ENCODE measurements at regions not wholly inside any gene's neighbourhood (a gene's known extent, or its start where the extent isn't known, plus 50 kb on each side); places are given as distances from the start of the nearest gene placed in this dataset.
"Not testable (repeated sequence)": the region's sequence is repeated elsewhere in the genome, so short reads cannot be mapped to it uniquely, and the experiment has no call there.

DNA sequence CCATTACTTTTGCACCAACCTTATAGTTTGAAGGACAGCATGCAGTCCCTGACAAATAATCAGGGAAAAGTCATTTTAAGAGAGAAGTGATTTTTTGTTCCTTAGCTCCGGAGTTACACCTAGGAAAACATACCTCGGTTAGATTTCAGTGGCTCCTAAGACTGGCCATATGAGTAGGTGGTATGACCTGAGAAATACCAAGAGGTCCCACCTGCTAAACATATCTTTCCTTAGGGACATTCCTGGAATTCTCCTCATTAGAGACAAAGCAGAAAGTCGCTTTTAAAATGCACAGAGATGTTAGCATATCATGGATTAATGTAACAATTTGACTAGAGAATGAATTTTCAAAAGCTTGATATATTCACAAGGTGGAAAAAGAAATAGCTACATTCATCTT, 84.2 kb upstream of the RNPC3 start:
- Histone ChIP-seq H3K79me2 (ENCODE audit: low read length) (no peaks in the 10 kb centered on the region), H4K20me1 (ENCODE audit: insufficient read depth, low read depth, low read length) (no peaks in the 10 kb centered on the region), H3K9me3 (ENCODE audit: low read length) (no peaks in the 10 kb centered on the region), H3K4me2 (ENCODE audit: low read depth, low read length, poor library complexity, severe bottlenecking) (no peak overlapping the region), H3K4me1 (ENCODE audit: low read length) (no peaks in the 10 kb centered on the region), H3K9me2 (replicated peaks; ENCODE audit: insufficient read depth, low read length) (no peaks in the 10 kb centered on the region), H2AFZ (ENCODE audit: low read length) (no peak overlapping the region), H3K9ac (ENCODE audit: low read length) (no peak overlapping the region), H3K36me3 (ENCODE audit: insufficient read depth, low read length) (no peaks in the 10 kb centered on the region), H3K27me3 (ENCODE audit: low read length) (no peaks in the 10 kb centered on the region), H3K27ac (ENCODE audit: low read length) (no peak overlapping the region), H3K4me3 (ENCODE audit: low read length) (no peak overlapping the region)
- no peak for DNase-seq

DNA sequence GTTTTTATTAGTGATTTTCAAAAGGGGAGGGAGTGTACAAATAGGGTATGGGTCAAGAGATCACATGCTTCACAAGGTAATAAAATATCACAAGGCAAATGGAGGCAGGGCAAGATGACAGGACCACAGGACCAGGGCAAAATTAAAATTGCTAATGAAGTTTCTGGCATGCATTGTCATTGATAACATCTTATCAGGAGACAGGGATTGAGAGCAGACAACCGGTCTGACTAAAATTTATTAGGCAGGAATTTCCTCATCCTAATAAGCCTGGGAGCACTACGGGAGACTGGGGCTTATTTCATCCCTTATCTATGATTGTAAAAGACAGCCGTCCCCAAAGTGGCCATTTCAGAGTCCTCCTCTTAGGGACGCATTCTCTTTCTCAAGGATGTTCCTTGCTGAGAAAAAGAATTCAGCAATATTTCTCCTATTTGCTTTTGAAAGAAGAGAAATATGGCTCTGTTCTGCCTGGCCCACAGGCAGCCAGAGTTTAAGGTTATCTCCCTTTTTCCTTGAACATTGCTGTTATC, 88.9 kb upstream of the RNPC3 start:
- H3K79me2 ChIP-seq (ENCODE audit: low read length); H3K9ac ChIP-seq (ENCODE audit: low read length); H3K27me3 ChIP-seq (ENCODE audit: low read length); H3K4me3 ChIP-seq (ENCODE audit: low read length); H3K9me3 ChIP-seq (ENCODE audit: low read length); H3K36me3 ChIP-seq (ENCODE audit: insufficient read depth, low read length); H2AFZ ChIP-seq (ENCODE audit: low read length); H3K4me1 ChIP-seq (ENCODE audit: low read length); H3K4me2 ChIP-seq (ENCODE audit: low read depth, low read length, poor library complexity, severe bottlenecking); H3K9me2 ChIP-seq (replicated peaks; ENCODE audit: insufficient read depth, low read length); DNase-seq; H3K27ac ChIP-seq (ENCODE audit: low read length); H4K20me1 ChIP-seq (ENCODE audit: insufficient read depth, low read depth, low read length): not testable (repeated sequence)

DNA sequence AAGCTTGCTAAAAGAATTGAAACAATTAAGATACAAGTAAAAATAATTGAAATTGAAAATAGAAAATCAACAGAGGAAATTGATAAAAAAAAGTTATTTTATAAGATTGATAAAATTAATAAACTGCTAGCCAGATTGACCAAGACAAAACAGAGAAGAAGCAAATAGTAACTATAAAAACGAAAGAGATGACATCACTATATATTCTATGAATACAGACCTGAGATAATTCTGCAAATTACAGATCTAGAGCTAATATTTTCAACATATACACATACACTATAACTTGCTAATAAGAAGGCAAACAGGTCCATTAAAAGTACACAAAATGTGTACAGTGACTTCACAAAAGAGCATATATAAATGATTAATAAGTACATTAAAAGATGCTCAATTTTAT, 90.1 kb upstream of the RNPC3 start:
- Histone ChIP-seq H3K4me3 (ENCODE audit: low read length) (no peak overlapping the region), H3K4me1 (ENCODE audit: low read length) (no peaks in the 10 kb centered on the region), H3K4me2 (ENCODE audit: low read depth, low read length, poor library complexity, severe bottlenecking) (no peak overlapping the region)

DNA sequence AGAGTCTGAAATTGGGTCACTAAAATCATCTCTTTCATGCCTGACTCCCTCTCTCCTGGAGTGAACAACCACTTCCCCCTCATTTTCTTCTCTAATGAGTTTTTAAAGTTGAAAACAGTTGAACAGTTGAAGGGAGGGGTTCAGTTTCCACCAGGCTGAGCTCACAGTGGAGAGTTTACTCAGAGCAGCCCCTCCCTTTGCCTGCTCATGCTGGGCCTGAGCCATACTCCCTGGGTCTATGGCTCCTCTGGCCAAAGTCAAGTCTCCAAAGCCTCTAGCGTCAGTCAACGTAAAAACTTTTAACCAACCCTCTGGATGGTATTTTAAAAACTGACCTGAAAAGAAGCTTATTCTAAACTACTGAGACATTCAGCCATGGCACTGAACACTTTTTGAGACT, 100.8 kb upstream of the RNPC3 start:
- no peaks in the 10 kb centered on the region for H4K20me1 ChIP-seq (ENCODE audit: insufficient read depth, low read depth, low read length)
- no peaks in the 10 kb centered on the region for H3K4me1 ChIP-seq (ENCODE audit: low read length)
- no peaks in the 10 kb centered on the region for H3K36me3 ChIP-seq (ENCODE audit: insufficient read depth, low read length)
- H3K27ac ChIP-seq (ENCODE audit: low read length): no peak overlapping the region
- no peak overlapping the region for H3K9ac ChIP-seq (ENCODE audit: low read length)
- H3K9me3 ChIP-seq (ENCODE audit: low read length): no peaks in the 10 kb centered on the region
- H3K4me3 ChIP-seq (ENCODE audit: low read length): no peak overlapping the region
- H3K27me3 ChIP-seq (ENCODE audit: low read length): no peaks in the 10 kb centered on the region
- H2AFZ ChIP-seq (ENCODE audit: low read length): no peak overlapping the region
- H3K4me2 ChIP-seq (ENCODE audit: low read depth, low read length, poor library complexity, severe bottlenecking): no peak overlapping the region
- no peak for DNase-seq
- H3K79me2 ChIP-seq (ENCODE audit: low read length): no peaks in the 10 kb centered on the region
- H3K9me2 ChIP-seq (replicated peaks; ENCODE audit: insufficient read depth, low read length): no peaks in the 10 kb centered on the region

More for the DNA sequence above, 90.1 kb upstream of the RNPC3 start:
- no peaks in the 10 kb centered on the region for H3K36me3 ChIP-seq (ENCODE audit: insufficient read depth, low read length)
- no peak for DNase-seq
- H3K9ac ChIP-seq (ENCODE audit: low read length): no peak overlapping the region
- no peaks in the 10 kb centered on the region for H4K20me1 ChIP-seq (ENCODE audit: insufficient read depth, low read depth, low read length)
- H3K27ac ChIP-seq (ENCODE audit: low read length): no peak overlapping the region
- H3K79me2 ChIP-seq (ENCODE audit: low read length): no peaks in the 10 kb centered on the region
- no peaks in the 10 kb centered on the region for H3K9me2 ChIP-seq (replicated peaks; ENCODE audit: insufficient read depth, low read length)
- no peak overlapping the region for H2AFZ ChIP-seq (ENCODE audit: low read length)
- no peaks in the 10 kb centered on the region for H3K9me3 ChIP-seq (ENCODE audit: low read length)
- H3K27me3 ChIP-seq (ENCODE audit: low read length): no peaks in the 10 kb centered on the region

DNA sequence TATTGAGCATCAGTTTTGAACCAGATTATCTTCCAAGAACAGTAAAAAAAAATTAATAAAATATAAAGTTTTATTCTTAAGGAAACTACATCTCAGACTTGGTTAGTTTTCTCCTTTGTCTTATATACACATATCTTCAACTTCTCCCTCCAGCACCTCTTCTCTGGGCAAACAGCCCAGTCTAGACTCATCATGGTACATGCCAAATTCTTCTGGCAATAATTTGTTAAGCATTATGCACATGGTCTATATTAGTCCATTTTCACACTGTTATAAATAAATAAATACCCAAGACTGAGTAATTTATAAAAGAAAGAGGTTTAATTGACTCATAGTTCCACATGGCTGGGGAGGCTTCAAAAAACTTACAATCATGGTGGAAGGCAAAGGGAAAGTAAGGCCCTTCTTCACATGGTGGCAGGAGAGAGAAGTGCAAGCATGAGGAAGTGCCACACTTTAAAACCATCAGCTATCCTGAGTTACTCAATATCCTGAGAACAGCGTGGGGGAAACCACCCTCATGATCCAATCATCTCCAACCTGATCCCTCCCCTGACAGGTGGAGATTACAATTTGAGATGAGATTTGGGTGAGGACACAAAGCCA, 108.7 kb upstream of the RNPC3 start:
- H3K79me2 ChIP-seq (ENCODE audit: low read length): no peaks in the 10 kb centered on the region
- no peaks in the 10 kb centered on the region for H3K4me1 ChIP-seq (ENCODE audit: low read length)
- no peaks in the 10 kb centered on the region for H3K27me3 ChIP-seq (ENCODE audit: low read length)
- H3K27ac ChIP-seq (ENCODE audit: low read length): no peak overlapping the region
- no peaks in the 10 kb centered on the region for H3K9me3 ChIP-seq (ENCODE audit: low read length)
- 0 out of 2 replicates have a peak, but pooled peaks cover 4% of the 10 kb centered on the region for H3K9me2 ChIP-seq (replicated peaks; ENCODE audit: insufficient read depth, low read length)
- no peaks in the 10 kb centered on the region for H3K36me3 ChIP-seq (ENCODE audit: insufficient read depth, low read length)
- no peak overlapping the region for H3K4me3 ChIP-seq (ENCODE audit: low read length)
- no peak for DNase-seq
- H3K4me2 ChIP-seq (ENCODE audit: low read depth, low read length, poor library complexity, severe bottlenecking): no peak overlapping the region
- H3K9ac ChIP-seq (ENCODE audit: low read length): no peak overlapping the region
- H2AFZ ChIP-seq (ENCODE audit: low read length): no peak overlapping the region
- no peaks in the 10 kb centered on the region for H4K20me1 ChIP-seq (ENCODE audit: insufficient read depth, low read depth, low read length)

DNA sequence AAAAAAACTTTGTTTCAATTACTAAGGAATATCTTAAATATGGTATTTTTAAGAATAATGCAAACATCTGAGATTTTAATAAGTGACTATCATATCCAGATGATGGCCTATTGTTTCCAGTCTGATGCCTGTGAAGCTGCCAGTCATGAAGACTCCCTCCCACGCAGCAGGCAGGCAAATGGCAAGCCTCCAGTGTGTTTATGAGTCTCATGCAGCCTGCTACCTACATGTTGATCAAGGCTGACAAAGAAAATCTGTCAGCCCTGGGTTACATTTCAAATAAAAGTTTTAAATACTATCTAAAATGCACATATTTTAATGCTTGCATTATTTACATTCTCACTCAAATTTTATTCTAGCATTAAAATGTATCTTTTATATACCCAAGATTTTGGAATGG, 137.6 kb upstream of the RNPC3 start:
- Histone ChIP-seq H3K4me1 (ENCODE audit: low read length) (no peaks in the 10 kb centered on the region), H3K4me2 (ENCODE audit: low read depth, low read length, poor library complexity, severe bottlenecking) (no peak overlapping the region), H3K9me3 (ENCODE audit: low read length) (peaks cover 3% of the 10 kb centered on the region; the same call in 1 of the 2 replicates), H3K36me3 (ENCODE audit: insufficient read depth, low read length) (no peaks in the 10 kb centered on the region), H3K27ac (ENCODE audit: low read length) (no peak overlapping the region), H3K9me2 (replicated peaks; ENCODE audit: insufficient read depth, low read length) (no peaks in the 10 kb centered on the region), H3K79me2 (ENCODE audit: low read length) (no peaks in the 10 kb centered on the region), H3K27me3 (ENCODE audit: low read length) (no peaks in the 10 kb centered on the region), H2AFZ (ENCODE audit: low read length) (no peak overlapping the region), H3K4me3 (ENCODE audit: low read length) (no peak overlapping the region), H4K20me1 (ENCODE audit: insufficient read depth, low read depth, low read length) (no peaks in the 10 kb centered on the region), H3K9ac (ENCODE audit: low read length) (no peak overlapping the region)
- no peak for DNase-seq

DNA sequence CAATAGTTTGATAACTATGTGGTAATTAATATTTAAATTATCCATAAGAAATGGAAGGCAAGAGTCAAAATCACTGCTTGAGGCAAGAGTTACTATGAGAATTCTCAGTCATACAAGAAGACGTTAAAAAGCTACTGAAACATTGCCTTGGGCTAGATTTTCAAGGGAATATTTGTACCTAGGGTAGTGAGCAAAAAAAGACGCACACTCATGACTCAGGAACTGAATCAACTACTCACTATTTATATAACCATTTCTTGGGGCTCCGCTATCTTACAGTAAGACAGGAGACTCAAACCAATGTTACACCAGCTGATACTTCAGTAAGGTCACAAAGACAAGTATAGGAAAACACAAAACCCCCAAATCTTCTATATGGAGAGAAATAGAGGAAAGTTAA, 151.5 kb upstream of the RNPC3 start:
- H3K4me3 ChIP-seq (ENCODE audit: low read length): no peak overlapping the region
- no peaks in the 10 kb centered on the region for H3K36me3 ChIP-seq (ENCODE audit: insufficient read depth, low read length)
- H3K79me2 ChIP-seq (ENCODE audit: low read length): no peaks in the 10 kb centered on the region
- H3K9me3 ChIP-seq (ENCODE audit: low read length): peaks cover 3% of the 10 kb centered on the region; the same call in 1 of the 2 replicates
- no peaks in the 10 kb centered on the region for H3K9me2 ChIP-seq (replicated peaks; ENCODE audit: insufficient read depth, low read length)
- H3K4me2 ChIP-seq (ENCODE audit: low read depth, low read length, poor library complexity, severe bottlenecking): no peak overlapping the region
- H2AFZ ChIP-seq (ENCODE audit: low read length): no peak overlapping the region
- no peaks in the 10 kb centered on the region for H3K4me1 ChIP-seq (ENCODE audit: low read length)
- no peak overlapping the region for H3K9ac ChIP-seq (ENCODE audit: low read length)
- no peak for DNase-seq
- H4K20me1 ChIP-seq (ENCODE audit: insufficient read depth, low read depth, low read length): no peaks in the 10 kb centered on the region
- no peaks in the 10 kb centered on the region for H3K27me3 ChIP-seq (ENCODE audit: low read length)
- H3K27ac ChIP-seq (ENCODE audit: low read length): no peak overlapping the region

DNA sequence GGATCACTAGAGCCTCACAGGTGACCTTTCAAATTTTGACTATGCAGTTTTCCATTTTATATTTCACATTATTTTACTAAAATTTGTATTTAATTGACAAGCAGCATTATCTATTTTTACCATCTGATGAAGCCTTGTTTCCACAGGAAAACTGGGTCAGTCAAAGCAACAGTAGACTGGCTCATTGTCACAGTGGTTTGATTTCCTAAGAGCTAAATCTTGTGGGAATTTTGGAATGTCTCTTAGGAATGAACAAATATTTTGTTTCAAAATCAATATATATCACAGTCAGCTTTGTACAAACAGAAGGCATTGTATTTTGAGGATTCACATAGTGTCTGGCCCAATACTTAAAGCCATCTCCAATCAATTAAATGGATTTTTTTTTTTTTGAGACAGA, 152.6 kb upstream of the RNPC3 start:
- Histone ChIP-seq H3K79me2 (ENCODE audit: low read length) (no peaks in the 10 kb centered on the region), H3K36me3 (ENCODE audit: insufficient read depth, low read length) (no peaks in the 10 kb centered on the region), H3K4me3 (ENCODE audit: low read length) (no peak overlapping the region), H3K9me2 (replicated peaks; ENCODE audit: insufficient read depth, low read length) (no peaks in the 10 kb centered on the region), H3K4me1 (ENCODE audit: low read length) (no peaks in the 10 kb centered on the region), H4K20me1 (ENCODE audit: insufficient read depth, low read depth, low read length) (no peaks in the 10 kb centered on the region), H3K9me3 (ENCODE audit: low read length) (peaks cover 3% of the 10 kb centered on the region; the same call in 1 of the 2 replicates), H2AFZ (ENCODE audit: low read length) (no peak overlapping the region), H3K27me3 (ENCODE audit: low read length) (no peaks in the 10 kb centered on the region), H3K4me2 (ENCODE audit: low read depth, low read length, poor library complexity, severe bottlenecking) (no peak overlapping the region), H3K9ac (ENCODE audit: low read length) (no peak overlapping the region), H3K27ac (ENCODE audit: low read length) (no peak overlapping the region)
- no peak for DNase-seq

Data from Karpas-422 (cell line).